Activated CD4-positive, alpha-beta T cell treated with anti-CD3 and anti-CD28 coated beads, Interleukin-2, Interleukin-4, amounts not matched to agents 100 ng/mL and 50 ng/mL, durations not matched to agents 16 hours and 8 hours (primary cell): ENCODE measurements at regions not wholly inside any gene's neighbourhood (a gene's known extent, or its start where the extent isn't known, plus 50 kb on each side); places are given as distances from the start of the nearest gene placed in this dataset.

Source experiments
- DNase-seq: peaks from one replicate; pipeline ENCODE4 v3.0.0-alpha.2; 2020; ENCODE audit warnings: low spot score

DNA sequence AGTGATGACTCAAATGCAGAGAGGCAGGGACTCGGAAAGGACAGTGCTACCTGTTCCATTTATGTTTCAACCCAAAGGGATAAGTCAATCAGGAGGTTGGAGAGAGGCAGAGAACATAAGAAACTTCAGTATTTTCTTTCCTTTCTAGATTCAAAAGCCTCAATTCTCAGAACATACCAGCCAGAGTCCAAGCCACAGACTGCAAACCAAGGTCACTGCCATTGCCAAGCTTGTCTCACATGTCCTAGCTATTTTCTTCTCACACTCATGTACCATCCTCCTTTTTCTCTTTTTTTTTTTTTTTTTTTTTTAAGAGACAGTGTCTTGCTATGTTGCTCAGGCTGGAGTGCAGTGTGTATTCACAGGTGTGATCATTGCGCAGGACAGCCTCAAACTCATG is 111.7 kb upstream of the AKIP1 start:
- no peak for DNase-seq

DNA sequence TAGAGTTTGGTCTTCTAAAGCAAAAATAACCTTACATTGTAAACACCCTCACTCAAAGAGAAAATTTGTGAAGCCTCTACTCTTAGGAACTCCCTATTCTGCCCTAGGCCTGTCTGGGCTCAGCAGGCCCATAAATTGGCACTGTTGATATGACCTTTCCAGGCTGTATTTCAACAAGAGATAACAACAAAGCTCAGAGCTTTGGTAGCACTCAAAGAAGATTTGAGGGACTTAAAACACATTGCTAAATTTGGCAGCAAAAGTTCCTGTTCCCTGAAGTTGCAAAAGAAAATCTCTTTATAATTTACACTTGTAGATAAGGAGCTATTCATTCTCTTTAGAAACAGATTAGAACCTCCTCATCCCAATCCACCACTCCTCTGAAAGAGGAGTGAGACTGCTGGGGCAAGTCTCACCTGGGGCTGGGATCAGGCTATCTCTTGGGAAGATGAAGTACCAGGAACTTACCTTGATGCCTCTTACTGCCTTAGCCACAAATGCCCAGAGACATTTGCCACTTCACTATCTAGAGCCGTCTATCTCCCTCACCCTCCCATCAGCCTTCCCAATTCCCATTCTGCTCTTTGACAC is 110.4 kb upstream of the AKIP1 start:
- DNase-seq = no peak

DNA sequence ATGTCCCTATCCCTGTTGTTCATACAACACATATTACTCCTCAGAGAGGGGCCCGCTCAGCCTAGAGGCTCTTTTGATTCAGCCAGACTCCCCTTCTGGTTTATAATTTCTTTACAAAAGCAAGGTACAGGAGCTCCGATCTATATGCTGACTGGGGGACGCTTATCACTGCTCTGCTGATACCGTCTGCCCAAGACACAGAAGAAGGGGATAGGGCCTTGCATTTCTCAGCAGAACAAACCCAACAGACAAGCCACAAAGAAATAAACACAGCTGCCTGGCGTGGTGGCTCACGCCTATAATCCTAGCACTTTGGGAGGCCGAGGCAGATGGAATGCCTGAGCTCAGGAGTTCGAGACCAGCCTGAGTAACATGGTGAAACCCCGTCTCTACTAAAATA is 109.9 kb upstream of the AKIP1 start:
- no peak for DNase-seq

DNA sequence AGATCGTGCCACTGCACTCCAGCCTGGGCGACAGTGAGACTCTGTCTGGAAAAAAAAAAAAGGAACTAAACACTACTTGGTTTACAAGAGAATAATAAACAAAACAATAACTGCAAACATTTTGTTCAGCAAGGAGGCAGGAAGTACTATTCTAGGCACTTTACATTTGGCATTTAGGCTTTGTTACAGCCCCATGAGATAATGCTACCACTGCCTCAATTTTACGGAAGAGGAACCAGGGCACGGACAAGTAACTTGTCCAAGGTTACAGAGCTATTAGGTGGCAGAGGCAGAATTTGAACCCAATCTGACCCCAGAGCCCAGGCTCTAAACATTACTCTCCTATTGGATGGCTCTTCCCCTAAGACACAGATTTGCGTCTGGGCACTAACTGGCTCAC is 108.7 kb upstream of the AKIP1 start:
- DNase-seq = no peak

DNA sequence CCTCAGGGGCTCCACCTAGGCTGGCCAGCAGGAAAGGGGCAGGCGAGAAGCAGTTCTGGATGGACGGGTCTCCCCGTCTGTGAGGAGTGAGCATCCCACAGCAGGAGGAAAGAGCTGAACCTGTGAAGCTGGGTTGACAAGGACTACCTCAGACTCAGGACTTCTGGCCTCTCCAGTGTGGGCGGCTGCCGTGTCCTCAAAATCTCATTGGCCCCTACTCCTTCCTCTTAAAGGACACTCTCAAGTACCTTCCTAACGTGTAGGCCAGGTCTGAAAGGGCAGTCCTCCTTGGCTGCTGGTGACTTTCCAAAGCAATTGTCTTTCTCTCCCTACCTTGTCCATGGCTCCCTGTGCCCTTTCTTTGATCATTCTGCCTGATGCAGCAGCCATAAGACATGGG is 107.0 kb upstream of the AKIP1 start:
- no peak for DNase-seq

DNA sequence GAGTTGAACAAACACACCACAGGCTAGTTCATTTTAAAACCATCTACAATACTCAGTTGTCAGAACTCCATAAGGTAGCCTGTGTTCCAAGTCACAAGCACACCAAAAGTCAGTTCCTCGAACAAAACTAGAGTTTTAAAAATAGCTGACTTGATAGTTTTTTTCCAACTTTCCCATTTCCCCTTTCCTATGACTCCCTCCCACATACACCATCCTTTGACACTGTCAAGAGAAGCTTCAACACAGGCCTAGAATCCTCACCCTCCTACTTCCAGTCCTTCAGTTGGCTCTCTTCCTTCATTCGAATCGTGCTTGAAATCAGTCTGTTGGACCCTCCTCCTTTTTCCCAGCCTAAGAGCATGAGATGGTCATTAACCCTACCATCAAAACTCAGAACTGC is 105.7 kb upstream of the AKIP1 start:
- no peak for DNase-seq

DNA sequence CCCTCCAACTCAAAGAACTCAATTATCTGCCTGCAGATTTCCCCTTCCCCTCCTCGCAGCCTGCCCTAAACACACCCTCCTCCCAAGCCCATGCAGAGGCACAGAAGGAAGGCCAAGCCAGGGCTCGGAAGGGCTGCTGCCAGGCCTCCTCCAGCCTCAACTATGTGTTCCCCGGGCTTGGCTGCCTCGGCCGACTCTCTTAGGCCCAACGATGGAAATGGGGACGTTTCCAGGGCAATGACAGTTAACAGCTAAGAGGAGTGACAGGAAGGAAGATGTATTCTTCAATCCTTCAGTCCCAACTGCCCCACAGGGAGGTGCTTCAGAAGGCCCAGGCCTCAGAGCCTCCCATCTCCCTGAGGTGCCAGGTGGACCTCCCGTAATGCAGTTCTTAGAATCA is 104.0 kb upstream of the AKIP1 start:
- no peak for DNase-seq

DNA sequence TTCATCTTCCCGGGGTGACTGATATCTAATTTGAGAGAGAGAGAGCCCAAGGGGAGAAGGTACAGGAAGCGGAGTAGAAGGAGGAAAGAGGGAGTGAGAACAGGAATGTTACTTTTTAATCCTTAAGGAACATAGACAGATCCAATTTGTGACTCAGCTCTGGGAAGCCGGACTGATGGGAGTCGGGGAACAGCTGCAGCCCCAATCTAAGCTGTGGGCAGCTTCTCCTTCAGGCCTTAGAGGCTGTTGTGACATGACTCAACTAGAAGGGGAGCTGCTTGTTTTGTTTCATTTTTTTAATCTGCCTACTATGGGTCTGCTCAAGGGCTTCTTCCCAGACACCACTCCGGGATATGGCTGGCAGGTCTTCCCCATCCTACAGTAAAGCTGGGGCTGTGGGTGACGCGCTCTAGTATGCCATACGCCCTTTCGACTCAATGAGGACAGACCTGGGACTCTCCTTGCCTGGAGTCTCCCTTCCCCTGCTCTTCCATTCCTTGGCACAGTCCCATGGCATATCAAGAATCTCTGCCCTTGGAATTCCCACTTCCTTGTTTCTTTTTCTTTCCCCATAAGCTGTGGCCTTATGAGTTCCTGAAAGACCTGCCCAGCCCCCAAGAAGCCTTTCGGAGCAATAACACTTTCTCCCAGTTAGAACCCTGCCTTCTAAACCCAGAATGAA is 103.3 kb upstream of the AKIP1 start:
- no peak for DNase-seq

DNA sequence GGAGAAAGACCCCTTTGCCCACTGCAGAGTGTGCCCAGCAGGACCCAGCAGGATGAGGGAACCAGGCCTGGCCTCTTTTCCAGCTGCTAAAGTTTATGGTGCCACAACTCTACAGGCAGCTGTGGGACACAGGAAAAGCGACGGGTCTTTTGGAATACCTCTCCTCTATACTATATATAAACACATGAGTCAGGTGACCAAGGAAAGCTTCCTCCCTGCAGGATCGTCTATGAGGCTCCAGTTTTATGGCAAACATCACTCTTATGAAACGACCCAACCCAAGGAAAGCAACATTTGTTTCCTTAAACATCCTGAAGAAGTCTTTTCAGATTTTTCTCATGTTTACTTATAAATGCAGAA is 102.8 kb upstream of the AKIP1 start:
- DNase-seq = no peak

DNA sequence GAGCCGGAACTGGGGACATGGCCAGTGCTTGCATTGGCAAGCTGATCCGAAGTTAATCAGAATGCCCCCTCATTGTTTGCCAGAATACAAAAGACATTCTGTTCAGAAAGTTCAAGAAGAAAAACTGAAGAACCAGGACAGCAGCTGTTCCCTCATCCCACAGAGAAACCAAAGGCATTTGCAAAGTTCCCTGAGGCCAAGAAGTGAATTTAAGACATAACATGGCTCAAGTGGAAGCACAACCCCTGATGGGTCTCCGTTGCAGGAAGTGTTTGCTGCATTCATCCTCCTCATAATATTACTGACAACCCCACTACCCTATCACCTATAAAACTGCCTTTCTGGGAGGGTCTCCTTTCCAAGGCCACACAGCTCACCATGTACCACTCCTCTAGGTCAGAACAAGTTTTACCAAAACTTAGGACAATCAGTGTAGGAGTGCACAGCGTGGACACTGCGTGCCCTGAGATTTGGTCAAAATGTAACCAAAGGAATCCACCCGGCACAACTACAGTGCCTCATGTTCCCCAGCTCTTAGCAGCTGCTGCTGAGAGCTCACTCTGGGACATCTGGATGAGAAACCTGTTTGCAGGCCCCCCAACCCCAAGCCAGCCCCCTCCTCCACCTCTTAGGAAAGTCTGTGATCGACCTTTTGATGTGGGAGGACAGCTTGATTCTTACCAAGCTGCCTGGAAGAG is 101.6 kb upstream of the AKIP1 start:
- no peak for DNase-seq

DNA sequence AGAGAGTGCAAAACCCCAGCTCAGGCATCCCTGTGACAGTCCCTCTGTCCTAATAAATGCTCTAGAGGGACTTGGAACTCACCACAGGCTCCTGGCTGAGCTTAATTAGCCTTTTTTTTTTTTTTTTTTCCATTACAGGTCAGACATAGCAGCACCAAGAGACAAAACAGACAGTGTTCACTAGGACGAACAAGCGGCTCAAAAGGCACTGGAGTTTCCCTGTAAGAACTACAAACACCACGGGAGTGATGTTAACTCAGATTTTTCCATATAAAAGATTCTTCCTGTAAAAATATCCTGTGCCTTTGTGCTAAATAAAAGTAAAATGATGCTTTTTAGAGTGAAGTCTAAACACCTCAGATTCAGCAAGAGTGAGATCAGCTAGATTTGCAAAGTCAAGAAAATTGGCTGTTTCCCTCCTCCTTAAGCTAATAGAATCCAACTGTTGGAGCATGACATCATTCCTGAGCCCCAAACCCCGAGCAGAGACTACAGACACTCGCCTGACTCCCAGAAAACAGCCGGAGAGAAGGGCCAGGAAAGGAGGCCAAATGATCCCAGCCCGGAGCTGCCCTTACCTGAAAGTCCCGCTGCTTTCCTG is 101.0 kb upstream of the AKIP1 start:
- no peak for DNase-seq

DNA sequence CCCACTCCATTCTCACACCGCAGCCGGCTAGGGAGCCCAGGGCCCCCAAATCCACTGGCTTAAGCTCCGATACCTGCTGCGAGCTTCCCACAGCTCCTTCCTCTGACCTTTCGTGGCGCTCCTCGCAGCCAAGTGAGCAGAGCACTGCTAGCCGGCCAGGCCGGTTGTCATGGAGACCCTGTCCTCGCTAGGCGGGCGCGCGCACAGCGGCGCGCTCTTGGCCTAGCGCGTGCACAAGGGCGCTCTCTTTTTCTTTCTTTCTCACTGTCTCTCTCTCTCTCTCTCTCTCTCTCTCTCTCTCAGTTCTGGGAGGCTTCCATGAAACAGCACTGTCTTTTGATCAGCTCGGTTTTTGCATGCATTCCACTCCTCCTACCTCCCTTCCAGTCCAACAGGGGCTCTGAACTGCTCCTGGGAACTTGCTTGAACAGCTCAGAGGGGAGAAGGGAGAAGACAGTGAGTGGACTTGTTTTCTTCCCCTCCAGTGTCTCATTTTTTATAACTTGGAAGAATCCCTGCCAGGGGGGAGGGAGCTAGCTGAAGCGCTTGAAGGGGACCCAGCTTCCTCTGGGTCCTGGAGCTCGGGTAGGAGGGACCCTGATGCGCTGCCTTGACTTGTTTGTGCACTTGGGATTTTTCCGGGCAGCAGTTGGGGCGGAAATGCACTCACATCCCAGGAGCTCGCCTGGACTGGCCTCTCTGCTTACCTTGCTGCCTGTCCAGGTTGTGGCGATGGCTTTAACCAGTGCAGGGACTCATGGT is 100.3 kb upstream of the AKIP1 start:
- no peak for DNase-seq

DNA sequence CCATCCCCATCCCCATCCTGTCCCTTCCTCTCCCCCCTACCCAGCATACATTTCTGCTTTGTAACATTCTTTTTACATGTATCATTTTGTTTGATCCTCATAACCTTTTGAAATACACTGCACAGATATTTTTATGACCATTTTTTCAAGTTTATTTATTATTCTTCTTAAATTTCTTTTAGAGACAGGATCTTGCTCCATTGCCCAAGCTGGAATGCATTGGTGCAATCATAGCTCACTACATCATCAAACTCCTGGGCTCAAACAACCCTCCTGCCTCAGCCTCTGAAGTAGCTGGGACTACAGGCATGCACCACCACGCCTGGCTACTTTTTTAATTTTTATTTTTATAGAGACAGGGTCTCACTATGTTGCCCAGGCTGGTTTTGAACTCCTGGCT is 99.4 kb upstream of the AKIP1 start:
- DNase-seq = no peak

DNA sequence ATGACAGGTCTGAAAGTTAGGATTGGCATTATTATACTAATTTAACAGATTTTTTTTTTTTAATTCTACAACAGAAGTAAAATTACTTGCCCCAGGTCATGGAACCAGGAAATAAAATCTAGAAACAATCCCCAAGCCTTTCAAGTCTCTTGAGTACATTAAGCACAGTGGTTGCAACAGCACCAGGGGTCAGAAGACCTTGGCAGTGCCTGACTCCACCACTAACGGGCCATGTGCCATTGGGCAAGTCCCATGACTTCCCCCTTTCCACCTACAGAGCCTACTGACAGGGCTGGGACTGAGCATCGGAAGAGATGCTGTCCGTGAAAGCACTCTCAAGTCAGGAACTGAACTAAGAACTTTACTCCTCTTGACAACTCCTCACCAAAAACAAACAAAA is 98.6 kb upstream of the AKIP1 start:
- DNase-seq = no peak

DNA sequence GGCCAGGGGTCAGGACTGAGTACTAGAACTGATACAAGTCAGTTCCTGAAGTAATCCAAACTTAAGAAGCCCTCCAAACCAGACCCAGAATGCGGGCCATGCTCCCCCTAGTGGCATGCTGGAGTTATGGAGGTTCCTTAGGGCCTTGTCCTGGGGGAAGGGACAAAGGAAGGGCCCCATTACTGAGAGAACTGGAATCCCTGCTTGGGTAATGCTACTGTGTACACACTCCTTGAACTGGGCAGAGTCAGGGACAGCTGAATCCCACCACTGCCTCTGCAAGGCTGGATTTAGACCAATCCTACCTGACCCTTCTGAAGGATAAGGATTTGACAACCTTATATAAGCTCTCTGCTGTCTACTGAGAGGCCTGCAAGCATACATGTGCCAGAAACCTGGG is 97.3 kb upstream of the AKIP1 start:
- DNase-seq = peak; percentile 64

DNA sequence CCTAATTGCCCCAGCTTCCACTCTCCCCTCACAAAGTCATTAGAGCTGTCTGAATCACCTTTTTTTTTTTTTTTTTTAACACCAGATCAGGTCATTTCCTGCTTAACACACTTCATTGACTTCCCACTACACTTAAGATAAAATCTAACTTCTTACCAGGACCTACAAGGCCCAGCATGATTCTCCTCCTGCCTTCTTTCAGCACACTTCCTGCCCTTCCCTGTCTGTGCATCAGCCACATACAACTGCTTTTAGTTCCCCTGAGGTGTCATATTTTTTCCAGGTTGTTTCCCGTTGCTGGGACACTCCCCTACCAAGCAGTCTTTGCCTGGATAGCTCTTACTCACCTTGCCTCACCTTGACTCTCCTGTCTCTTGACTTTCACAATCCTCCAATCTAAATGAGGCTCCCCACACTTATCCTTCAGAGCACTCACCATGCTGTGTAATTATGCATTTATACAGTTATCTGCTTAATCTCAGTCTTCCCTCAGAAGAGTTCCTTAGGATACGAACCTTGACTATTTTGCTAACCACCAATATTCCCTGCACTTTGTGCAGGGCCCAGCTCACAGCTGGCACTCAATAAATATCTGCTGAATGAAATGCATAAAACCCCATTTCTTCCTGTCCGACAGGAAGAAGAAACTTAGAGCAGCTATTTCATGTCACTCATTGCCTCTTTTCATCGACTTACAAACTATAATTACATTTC is 96.6 kb upstream of the AKIP1 start:
- DNase-seq = no peak

DNA sequence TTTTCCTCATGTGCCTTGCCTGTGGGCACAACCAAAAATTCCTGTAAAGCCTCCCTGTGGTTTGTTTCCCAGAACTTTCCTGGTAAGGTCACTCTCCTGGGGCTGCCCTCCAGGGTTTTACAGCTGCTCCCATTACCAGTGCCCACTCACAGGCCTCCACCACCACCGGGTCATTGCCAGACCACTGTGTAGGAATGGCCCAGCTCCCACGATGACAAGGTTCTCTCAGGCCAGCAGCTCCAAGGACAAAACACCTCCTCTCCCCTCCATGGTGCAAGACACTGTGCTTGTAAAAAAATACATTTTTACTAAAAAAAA is 96.1 kb upstream of the AKIP1 start:
- no peak for DNase-seq

DNA sequence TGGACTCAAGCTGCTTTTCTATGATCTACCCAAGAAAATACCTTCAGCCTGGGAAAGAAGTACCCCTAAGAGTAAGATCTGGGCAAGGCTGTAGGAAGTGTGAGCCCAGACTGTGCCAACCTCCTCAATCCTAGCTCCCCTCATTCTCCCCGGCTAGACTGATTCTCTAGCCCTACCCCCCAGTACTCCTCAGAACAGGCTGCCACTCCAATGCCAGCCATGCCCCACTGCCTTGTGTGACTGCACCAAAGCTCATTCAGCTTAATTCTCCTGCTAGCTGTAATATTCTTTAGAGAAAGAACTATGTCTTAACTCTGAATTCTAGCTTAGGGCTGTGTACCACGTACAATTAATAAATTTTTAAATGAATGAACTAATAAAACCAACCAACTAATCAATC is 92.6 kb upstream of the AKIP1 start:
- DNase-seq = no peak

DNA sequence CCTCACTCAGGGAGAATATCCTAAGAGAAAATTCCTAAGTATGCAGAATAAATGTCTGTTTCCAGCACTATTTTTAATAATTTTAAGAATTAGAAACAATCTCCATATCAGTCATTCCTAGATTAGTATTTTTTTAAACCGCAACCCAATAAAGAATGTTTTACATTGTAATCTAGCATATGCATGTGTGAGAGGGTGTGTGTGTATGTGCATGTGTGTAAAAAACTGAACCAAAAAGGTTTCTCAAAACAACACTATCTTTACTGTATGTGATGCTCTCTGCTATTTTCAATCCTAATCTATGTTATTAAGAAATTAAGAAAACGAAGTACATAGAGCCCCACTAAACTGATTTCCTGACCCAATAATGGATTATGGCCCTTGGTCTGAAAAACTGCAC is 90.6 kb upstream of the AKIP1 start:
- DNase-seq = no peak

DNA sequence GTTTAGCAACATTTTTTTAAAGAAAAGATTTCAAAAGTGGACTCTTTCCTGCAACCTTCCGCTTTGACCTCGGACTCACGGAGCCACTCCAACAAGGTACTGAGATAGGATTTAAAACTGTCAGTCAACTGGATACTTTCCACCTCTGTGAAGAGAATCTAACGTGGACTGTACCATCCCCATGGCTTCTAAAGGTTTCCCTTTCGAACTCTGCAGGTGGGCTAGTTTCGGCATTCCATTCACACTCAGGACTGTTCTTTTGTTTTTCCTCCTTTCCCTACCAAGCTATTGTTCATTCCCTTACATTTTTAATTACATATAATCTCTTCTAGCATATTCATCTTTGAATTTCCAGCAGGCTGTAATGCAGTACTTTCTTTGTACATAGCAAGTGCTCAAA is 88.5 kb upstream of the AKIP1 start:
- no peak for DNase-seq

DNA sequence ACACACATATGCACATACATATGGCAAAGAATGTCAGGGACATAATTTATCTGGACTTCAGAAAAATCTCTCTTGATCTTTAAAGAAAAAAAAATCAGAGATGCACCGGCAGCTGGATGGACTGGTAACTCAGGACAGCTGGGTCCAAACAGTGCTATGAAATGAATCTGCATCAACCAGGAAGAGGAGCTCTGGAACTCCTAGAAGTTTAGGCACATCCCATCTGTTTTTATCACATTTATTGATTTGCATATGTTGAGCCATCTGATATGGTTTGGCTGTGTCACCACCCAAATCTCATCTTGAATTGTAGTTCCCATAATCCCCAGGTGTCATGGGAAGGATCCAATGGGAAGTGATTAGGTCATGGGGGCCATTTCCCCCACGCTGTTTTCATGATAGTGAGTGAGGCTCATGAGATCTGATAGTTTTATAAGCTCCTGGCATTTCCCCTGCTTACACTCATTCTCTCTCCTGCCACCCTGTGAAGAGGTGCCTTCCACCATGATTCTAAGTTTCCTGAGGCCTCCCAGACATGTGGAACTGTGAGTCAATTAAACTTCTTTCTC is 87.7 kb upstream of the AKIP1 start:
- no peak for DNase-seq
